Liver (tissue), 8 donors: ENCODE measurements at regions not wholly inside any gene's neighbourhood (a gene's known extent, or its start where the extent isn't known, plus 50 kb on each side); places are given as distances from the start of the nearest gene placed in this dataset.
A peak's percentile ranks its signal among the peaks of the same experiment; 100 is the strongest.

ENCODE experiments used
- DNase-seq: peaks from one replicate; pipeline ENCODE4 v3.0.0-alpha.2; 2017; ENCODE audit warnings: low spot score
- H3K27ac ChIP-seq, 2 donors: one replicate each; pipeline ENCODE4 v1.7.0; 2013; ENCODE audit warnings: inconsistent platforms in 2 of 2, low read length in 2 of 2, control low read depth in 1 of 2, low read depth in 1 of 2, mild to moderate bottlenecking in 1 of 2
- H3K27me3 ChIP-seq, 4 donors: one replicate each; pipeline versions ENCODE4 v1.6.1 to v1.7.0; 2013; ENCODE audit warnings: low read length in 3 of 4, inconsistent platforms in 1 of 4, mild to moderate bottlenecking in 1 of 4, moderate library complexity in 1 of 4; ENCODE audit not compliant: control insufficient read depth in 4 of 4, insufficient read depth in 4 of 4
- H3K36me3 ChIP-seq, 4 donors: one replicate each; pipeline versions ENCODE4 v1.6.1 to v1.7.0; 2013; ENCODE audit warnings: low read length in 3 of 4, mild to moderate bottlenecking in 3 of 4, low read depth in 1 of 4, moderate library complexity in 1 of 4; ENCODE audit not compliant: control insufficient read depth in 4 of 4, insufficient read depth in 3 of 4
- H3K4me1 ChIP-seq, 4 donors: one replicate each; pipeline versions ENCODE4 v1.6.1 to v1.7.0; 2013; ENCODE audit warnings: low read length in 3 of 4, mild to moderate bottlenecking in 3 of 4, moderate library complexity in 1 of 4; ENCODE audit not compliant: control insufficient read depth in 4 of 4, insufficient read depth in 4 of 4
- H3K4me3 ChIP-seq, 3 donors: one replicate each; pipeline versions ENCODE4 v1.6.1 to v1.7.0; 2013; ENCODE audit warnings: low read length in 3 of 3, control low read depth in 1 of 3, low read depth in 1 of 3, mild to moderate bottlenecking in 1 of 3
- H3K9ac ChIP-seq, 2 donors: one replicate each; pipeline ENCODE4 v1.7.0; 2013; ENCODE audit warnings: low read length in 2 of 2, mild to moderate bottlenecking in 2 of 2, moderate library complexity in 2 of 2, control low read depth in 1 of 2, low read depth in 1 of 2
- H3K9me3 ChIP-seq, 4 donors: one replicate each; pipeline versions ENCODE4 v1.6.1 to v1.7.0; 2013; ENCODE audit warnings: low read length in 3 of 4; ENCODE audit not compliant: control insufficient read depth in 4 of 4
- CTCF ChIP-seq: fragments of 150-350 bp; IDR thresholded peaks from 2 replicates; pipeline ENCODE4 v1.5.1; 2017; ENCODE audit warnings: improper control_type of control experiment, low read depth, low read length; ENCODE audit not compliant: missing input control
- FOXA2 ChIP-seq: IDR thresholded peaks from 2 replicates; pipeline ENCODE4 v1.6.1; 2016; ENCODE audit warnings: antibody characterized with exemption
- GABPA ChIP-seq, 2 donors: IDR thresholded peaks in 1 of 2; conservative IDR thresholded peaks in 1 of 2; 2 replicates each; pipeline ENCODE4 v1.6.1; 2016; ENCODE audit warnings: antibody characterized with exemption in 2 of 2, mild to moderate bottlenecking in 1 of 2, moderate library complexity in 1 of 2
- HNF4A ChIP-seq, 2 donors: conservative IDR thresholded peaks; 2 replicates each; pipeline ENCODE4 v1.6.1; 2016; ENCODE audit warnings: antibody characterized with exemption in 2 of 2, mild to moderate bottlenecking in 2 of 2
- MAX ChIP-seq: IDR thresholded peaks from 2 replicates; pipeline ENCODE4 v1.6.1; 2016; ENCODE audit warnings: antibody characterized with exemption
- NR2F2 ChIP-seq: IDR thresholded peaks from 2 replicates; pipeline ENCODE4 v1.6.1; 2016; ENCODE audit warnings: antibody characterized with exemption
- RAD21 ChIP-seq, 2 donors: IDR thresholded peaks; 2 replicates each; pipeline ENCODE4 v1.6.1; 2016; ENCODE audit warnings: antibody characterized with exemption in 2 of 2, mild to moderate bottlenecking in 2 of 2
- RXRA ChIP-seq, 2 donors: IDR thresholded peaks; 2 replicates each; pipeline ENCODE4 v1.6.1; 2017 to 2018; ENCODE audit warnings: antibody characterized with exemption in 2 of 2, mild to moderate bottlenecking in 1 of 2
- SP1 ChIP-seq: IDR thresholded peaks from 2 replicates; pipeline ENCODE4 v1.6.1; 2018; ENCODE audit warnings: antibody characterized with exemption, mild to moderate bottlenecking
- TAF1 ChIP-seq: conservative IDR thresholded peaks from 2 replicates; pipeline ENCODE4 v1.6.1; 2016; ENCODE audit warnings: antibody characterized with exemption, mild to moderate bottlenecking
- YY1 ChIP-seq: IDR thresholded peaks from 2 replicates; pipeline ENCODE4 v1.6.1; 2016; ENCODE audit warnings: antibody characterized with exemption, mild to moderate bottlenecking
- ZBTB33 ChIP-seq: IDR thresholded peaks from 2 replicates; pipeline ENCODE4 v1.6.1; 2016; ENCODE audit warnings: antibody characterized with exemption
- WGBS: extraction: QIAGEN DNeasy Blood & Tissue Kit; methylation state at CpG from one replicate; pipeline ENCODE4 v1.1.7; 2013; 5-methylcytosine and 5-hydroxymethylcytosine counted together
- donor health status: healthy.
- donor health status: healthy.
- donor health status: healthy.
- donor health status: healthy.
- donor health status: healthy.

GRCh38 chr3:167032267-167032876 lies 347.7 kb downstream of the ZBBX start:
- no peaks in the 10 kb centered on the region for H3K9me3 ChIP-seq
- no peaks in the 10 kb centered on the region for H3K36me3 ChIP-seq
- no peak overlapping the region for H3K27ac ChIP-seq
- DNase-seq = no peak
- H3K4me3 ChIP-seq = no peak overlapping the region
- peaks cover 0 to 7% (median 0%) of the 10 kb centered on the region in 4 donors for H3K27me3 ChIP-seq
- no peak for TF ChIP-seq SP1
- TF ChIP-seq GABPA (IDR thresholded peaks at IDR 0.05 in 1 of 2, conservative IDR thresholded peaks at IDR 0.05 in 1 of 2) = no peak
- TF ChIP-seq CTCF = peak; percentile 53
- TF ChIP-seq RAD21 (IDR thresholded peaks at IDR 0.05) = peak; percentile 86 to 87
- no peaks in the 10 kb centered on the region for H3K4me1 ChIP-seq
- 21% methylated on average over 5 of the region's 5 CpGs for WGBS
- no peak overlapping the region for H3K9ac ChIP-seq

- H3K36me3 ChIP-seq = no peaks in the 10 kb centered on the region
- no peak overlapping the region for H3K9ac ChIP-seq
- H3K4me1 ChIP-seq = no peaks in the 10 kb centered on the region
- no peak for DNase-seq
- no peak for TF ChIP-seq TAF1
- no peak for TF ChIP-seq HNF4A (conservative IDR thresholded peaks at IDR 0.05)
- no peak for TF ChIP-seq FOXA2
- TF ChIP-seq YY1 = no peak
- no peak for TF ChIP-seq NR2F2
- TF ChIP-seq RXRA (IDR thresholded peaks at IDR 0.05) = no peak
- no peak for TF ChIP-seq ZBTB33
- no peak for TF ChIP-seq RAD21 (IDR thresholded peaks at IDR 0.05)
- no peak for TF ChIP-seq MAX
- TF ChIP-seq CTCF = no peak
- H3K27me3 ChIP-seq = peaks cover 0 to 7% (median 0%) of the 10 kb centered on the region in 4 donors
- H3K27ac ChIP-seq = no peak overlapping the region
- H3K4me3 ChIP-seq = no peak overlapping the region
- 55% methylated on average over 12 of the region's 12 CpGs for WGBS
- H3K9me3 ChIP-seq = no peaks in the 10 kb centered on the region
Observed at GRCh38 chr3:167031364-167032049, 348.6 kb downstream of the ZBBX start.
